ENCODE measurements at regions not wholly inside any gene's neighbourhood (a gene's known extent, or its start where the extent isn't known, plus 50 kb on each side); places are given as distances from the start of the nearest gene placed in this dataset.

DNA sequence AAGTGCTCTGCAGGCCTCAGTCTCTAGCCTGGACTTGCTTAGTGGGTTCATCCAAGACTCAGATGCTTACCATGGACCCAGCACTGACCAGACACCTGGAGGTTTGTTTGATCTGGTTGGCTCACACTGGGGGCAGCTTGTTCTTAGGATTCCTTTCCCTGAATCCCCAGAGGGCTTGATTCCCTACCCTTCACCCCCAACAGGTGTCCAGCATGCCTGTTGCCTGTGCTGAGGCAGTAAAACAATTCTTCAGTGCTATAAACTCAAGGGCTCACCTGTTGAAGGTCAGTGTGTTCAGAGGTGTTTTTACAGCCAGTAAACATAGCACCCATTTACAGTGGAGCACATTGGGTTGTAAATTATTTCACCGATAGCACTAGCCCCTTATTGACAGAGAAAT lies 123.8 kb upstream of the KLF4 start:
- WGBS (ENCODE audit: insufficient coverage), result no CpG with 5 or more reads among the region's 1 CpG
- CTCF ChIA-PET, result no interaction called here

DNA sequence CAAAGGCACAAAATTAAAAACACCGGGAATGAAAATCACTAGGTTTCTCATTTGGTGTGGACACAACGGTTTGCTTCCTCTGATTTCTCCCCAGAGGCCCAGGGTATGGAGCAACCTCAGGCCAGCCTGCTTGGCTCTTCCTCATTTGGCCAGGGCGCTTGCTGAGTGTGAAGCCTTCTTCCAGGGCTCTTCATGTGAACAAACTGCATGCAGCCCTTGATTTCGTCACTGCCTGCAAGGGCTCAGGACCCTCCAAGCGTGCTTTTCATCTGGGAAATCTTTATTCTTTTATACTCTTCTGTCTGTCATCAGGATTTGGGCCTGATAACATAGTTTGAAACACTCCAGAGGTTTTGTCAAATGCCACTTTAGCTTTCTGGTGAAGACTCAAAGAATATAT lies 122.6 kb upstream of the KLF4 start:
- no peak for ATAC-seq (ENCODE audit: low read depth)
- Histone ChIP-seq H3K9ac (ENCODE audit: low read length) (no peak overlapping the region), H3K27ac (ENCODE audit: low read length in 2 of 2) (no peak overlapping the region), H3K9me3 (ENCODE audit: control extremely low read depth in 1 of 3, control insufficient read depth in 2 of 3, insufficient read depth in 1 of 3, low read length in 2 of 3) (no peaks in the 10 kb centered on the region), H3K4me2 (replicated peaks; ENCODE audit: low read depth, low read length, poor library complexity, severe bottlenecking) (no peak overlapping the region), H3K4me1 (ENCODE audit: control insufficient read depth in 2 of 2, insufficient read depth in 2 of 2, low read length in 2 of 2) (no peaks in the 10 kb centered on the region), H4K20me1 (ENCODE audit: control insufficient read depth, insufficient read depth, low read length, poor library complexity, severe bottlenecking) (no peaks in the 10 kb centered on the region), H2AFZ (ENCODE audit: insufficient read depth, low read depth, low read length, poor library complexity, severe bottlenecking) (no peak overlapping the region), H3K36me3 (replicated peaks in 1 of 2; ENCODE audit: control extremely low read depth in 1 of 2, control insufficient read depth in 1 of 2, extremely low read depth in 1 of 2, insufficient read depth in 2 of 2, low read length in 1 of 2) (no peaks in the 10 kb centered on the region), H3K79me2 (ENCODE audit: control insufficient read depth, insufficient read depth, low read length) (no peaks in the 10 kb centered on the region), H3K4me3 (ENCODE audit: control extremely low read depth in 1 of 5, extremely low read depth in 1 of 5, insufficient read depth in 1 of 5, low read depth in 2 of 5, low read length in 4 of 5) (no peak overlapping the region), H3K27me3 (replicated peaks in 1 of 4; ENCODE audit: control extremely low read depth in 1 of 4, control insufficient read depth in 3 of 4, insufficient read depth in 4 of 4, low read length in 3 of 4) (no peaks in the 10 kb centered on the region)
- no peaks in the 10 kb centered on the region for H3K9me3 Mint-ChIP-seq (ENCODE audit: insufficient read depth)
- intact Hi-C loops (cut with micrococcal nuclease), result no loop called here
- H3K27ac Mint-ChIP-seq, result no peak overlapping the region
- ChIA-PET CTCF (no interaction called here), POLR2A (no interaction called here)
- H3K4me3 Mint-ChIP-seq, result no peak overlapping the region
- no peaks in the 10 kb centered on the region for H3K27me3 Mint-ChIP-seq
- no peak for TF ChIP-seq EZH2 (IDR thresholded peaks at IDR 0.05; ENCODE audit: borderline replicate concordance, insufficient read depth, low read depth, low read length, poor library complexity, severe bottlenecking)
- TF ChIP-seq, protein P1, sequence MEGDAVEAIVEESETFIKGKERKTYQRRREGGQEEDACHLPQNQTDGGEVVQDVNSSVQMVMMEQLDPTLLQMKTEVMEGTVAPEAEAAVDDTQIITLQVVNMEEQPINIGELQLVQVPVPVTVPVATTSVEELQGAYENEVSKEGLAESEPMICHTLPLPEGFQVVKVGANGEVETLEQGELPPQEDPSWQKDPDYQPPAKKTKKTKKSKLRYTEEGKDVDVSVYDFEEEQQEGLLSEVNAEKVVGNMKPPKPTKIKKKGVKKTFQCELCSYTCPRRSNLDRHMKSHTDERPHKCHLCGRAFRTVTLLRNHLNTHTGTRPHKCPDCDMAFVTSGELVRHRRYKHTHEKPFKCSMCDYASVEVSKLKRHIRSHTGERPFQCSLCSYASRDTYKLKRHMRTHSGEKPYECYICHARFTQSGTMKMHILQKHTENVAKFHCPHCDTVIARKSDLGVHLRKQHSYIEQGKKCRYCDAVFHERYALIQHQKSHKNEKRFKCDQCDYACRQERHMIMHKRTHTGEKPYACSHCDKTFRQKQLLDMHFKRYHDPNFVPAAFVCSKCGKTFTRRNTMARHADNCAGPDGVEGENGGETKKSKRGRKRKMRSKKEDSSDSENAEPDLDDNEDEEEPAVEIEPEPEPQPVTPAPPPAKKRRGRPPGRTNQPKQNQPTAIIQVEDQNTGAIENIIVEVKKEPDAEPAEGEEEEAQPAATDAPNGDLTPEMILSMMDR (IDR thresholded peaks at IDR 0.05), result no peak
- no peaks in the 10 kb centered on the region for H3K4me1 Mint-ChIP-seq
- 82% methylated on average over 5 of the region's 5 CpGs for WGBS (ENCODE audit: insufficient coverage)
- no peak for DNase-seq

More for the DNA sequence above, 123.8 kb upstream of the KLF4 start:
- H3K27me3 Mint-ChIP-seq, result peaks cover 3% of the 10 kb centered on the region
- no peaks in the 10 kb centered on the region for H3K4me1 ChIP-seq (ENCODE audit: control insufficient read depth in 2 of 2, insufficient read depth in 2 of 2, low read length in 2 of 2)
- H3K9me3 ChIP-seq (ENCODE audit: control extremely low read depth in 1 of 3, control insufficient read depth in 2 of 3, insufficient read depth in 1 of 3, low read length in 2 of 3), result no peaks in the 10 kb centered on the region
- POLR2A ChIA-PET, result no interaction called here
- no peak overlapping the region for H3K27ac ChIP-seq (ENCODE audit: low read length in 2 of 2)
- no peak overlapping the region for H3K9ac ChIP-seq (ENCODE audit: low read length)
- no peak overlapping the region for H3K4me3 Mint-ChIP-seq
- no peaks in the 10 kb centered on the region for H4K20me1 ChIP-seq (ENCODE audit: control insufficient read depth, insufficient read depth, low read length, poor library complexity, severe bottlenecking)
- no peaks in the 10 kb centered on the region for H3K9me3 Mint-ChIP-seq (ENCODE audit: insufficient read depth)
- DNase-seq, result no peak
- H3K4me2 ChIP-seq (replicated peaks; ENCODE audit: low read depth, low read length, poor library complexity, severe bottlenecking), result no peak overlapping the region
- H2AFZ ChIP-seq (ENCODE audit: insufficient read depth, low read depth, low read length, poor library complexity, severe bottlenecking), result no peak overlapping the region
- TF ChIP-seq EZH2 (IDR thresholded peaks at IDR 0.05; ENCODE audit: borderline replicate concordance, insufficient read depth, low read depth, low read length, poor library complexity, severe bottlenecking), result no peak
- TF ChIP-seq, protein P1 (IDR thresholded peaks at IDR 0.05), result no peak
- H3K79me2 ChIP-seq (ENCODE audit: control insufficient read depth, insufficient read depth, low read length), result no peaks in the 10 kb centered on the region
- H3K4me3 ChIP-seq (ENCODE audit: control extremely low read depth in 1 of 5, extremely low read depth in 1 of 5, insufficient read depth in 1 of 5, low read depth in 2 of 5, low read length in 4 of 5), result no peak overlapping the region
- H3K36me3 ChIP-seq (replicated peaks in 1 of 2; ENCODE audit: control extremely low read depth in 1 of 2, control insufficient read depth in 1 of 2, extremely low read depth in 1 of 2, insufficient read depth in 2 of 2, low read length in 1 of 2), result no peaks in the 10 kb centered on the region
- H3K27me3 ChIP-seq (replicated peaks in 1 of 4; ENCODE audit: control extremely low read depth in 1 of 4, control insufficient read depth in 3 of 4, insufficient read depth in 4 of 4, low read length in 3 of 4), result no peaks in the 10 kb centered on the region
- no peaks in the 10 kb centered on the region for H3K4me1 Mint-ChIP-seq
- ATAC-seq (ENCODE audit: low read depth), result no peak
- intact Hi-C loops (cut with micrococcal nuclease), result no loop called here
- no peak overlapping the region for H3K27ac Mint-ChIP-seq

Data from B cell (primary cell).